Fibroblast of mammary gland (primary cell): ENCODE measurements at regions not wholly inside any gene's neighbourhood (a gene's known extent, or its start where the extent isn't known, plus 50 kb on each side); places are given as distances from the start of the nearest gene placed in this dataset.

ENCODE experiments used
- DNase-seq: peaks from one replicate; pipeline ENCODE4 v3.0.0-alpha.2; 2010; ENCODE audit warnings: low read depth
- H3K4me3 ChIP-seq: 2 replicates; pipeline ENCODE4 v1.5.1; 2011; ENCODE audit warnings: low read depth, mild to moderate bottlenecking, low read length, moderate library complexity; ENCODE audit not compliant: control insufficient read depth
- TF ChIP-seq, protein P1 (sequence below): conservative IDR thresholded peaks from 2 replicates; pipeline ENCODE4 v1.5.1; 2011; ENCODE audit warnings: low read depth, low read length, inconsistent platforms; ENCODE audit not compliant: control insufficient read depth, insufficient read depth

GRCh38 chr6:51514748-51515402, 572.5 kb downstream of the PKHD1 start:
- TF ChIP-seq, protein P1, sequence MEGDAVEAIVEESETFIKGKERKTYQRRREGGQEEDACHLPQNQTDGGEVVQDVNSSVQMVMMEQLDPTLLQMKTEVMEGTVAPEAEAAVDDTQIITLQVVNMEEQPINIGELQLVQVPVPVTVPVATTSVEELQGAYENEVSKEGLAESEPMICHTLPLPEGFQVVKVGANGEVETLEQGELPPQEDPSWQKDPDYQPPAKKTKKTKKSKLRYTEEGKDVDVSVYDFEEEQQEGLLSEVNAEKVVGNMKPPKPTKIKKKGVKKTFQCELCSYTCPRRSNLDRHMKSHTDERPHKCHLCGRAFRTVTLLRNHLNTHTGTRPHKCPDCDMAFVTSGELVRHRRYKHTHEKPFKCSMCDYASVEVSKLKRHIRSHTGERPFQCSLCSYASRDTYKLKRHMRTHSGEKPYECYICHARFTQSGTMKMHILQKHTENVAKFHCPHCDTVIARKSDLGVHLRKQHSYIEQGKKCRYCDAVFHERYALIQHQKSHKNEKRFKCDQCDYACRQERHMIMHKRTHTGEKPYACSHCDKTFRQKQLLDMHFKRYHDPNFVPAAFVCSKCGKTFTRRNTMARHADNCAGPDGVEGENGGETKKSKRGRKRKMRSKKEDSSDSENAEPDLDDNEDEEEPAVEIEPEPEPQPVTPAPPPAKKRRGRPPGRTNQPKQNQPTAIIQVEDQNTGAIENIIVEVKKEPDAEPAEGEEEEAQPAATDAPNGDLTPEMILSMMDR, result no peak
- no peak for DNase-seq
- no peak overlapping the region for H3K4me3 ChIP-seq

- DNase-seq, result no peak
- TF ChIP-seq, protein P1, result no peak
- no peak overlapping the region for H3K4me3 ChIP-seq
These were observed 561.4 kb downstream of the PKHD1 start for GRCh38 chr6:51526049-51526448.

- no peak overlapping the region for H3K4me3 ChIP-seq
- no peak for DNase-seq
- TF ChIP-seq, protein P1, result no peak
These were observed 560.5 kb downstream of the PKHD1 start for GRCh38 chr6:51526922-51527321.

DNA sequence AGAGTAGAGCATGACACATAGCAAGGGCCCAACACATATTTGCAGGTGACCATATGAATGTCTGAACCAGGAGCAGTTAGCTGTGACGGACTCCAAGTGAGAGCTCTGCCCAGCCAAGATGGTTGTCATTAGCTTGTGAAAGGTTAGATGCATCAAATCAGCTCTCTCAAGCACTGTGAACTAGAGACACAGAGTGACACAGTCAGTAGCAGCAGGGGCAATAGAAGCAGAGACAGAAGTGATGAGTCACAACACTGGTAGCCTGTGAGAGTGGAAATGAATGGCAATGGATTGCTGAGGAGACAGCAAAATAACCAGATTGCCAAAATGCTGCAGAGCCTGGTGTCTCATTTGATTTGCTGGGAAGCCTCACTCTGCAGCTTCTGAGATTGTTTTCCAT, 558.9 kb downstream of the PKHD1 start:
- no peak overlapping the region for H3K4me3 ChIP-seq
- TF ChIP-seq, protein P1, result no peak
- DNase-seq, result no peak

- TF ChIP-seq, protein P1, result no peak
- no peak for DNase-seq
- no peak overlapping the region for H3K4me3 ChIP-seq
These were observed 558.2 kb downstream of the PKHD1 start for GRCh38 chr6:51529240-51529639.

GRCh38 chr6:51531623-51532022, 555.8 kb downstream of the PKHD1 start:
- H3K4me3 ChIP-seq, result no peak overlapping the region
- TF ChIP-seq, protein P1, result no peak
- DNase-seq, result no peak

- no peak for DNase-seq
- H3K4me3 ChIP-seq, result no peak overlapping the region
- TF ChIP-seq, protein P1, result no peak
These were observed 553.5 kb downstream of the PKHD1 start for GRCh38 chr6:51533962-51534361.
